ENCODE measurements at regions not wholly inside any gene's neighbourhood (a gene's known extent, or its start where the extent isn't known, plus 50 kb on each side); places are given as distances from the start of the nearest gene placed in this dataset.
A peak's percentile ranks its signal among the peaks of the same experiment; 100 is the strongest.

- H3K4me1 ChIP-seq (ENCODE audit: control insufficient read depth in 4 of 4, insufficient read depth in 4 of 4, low read length in 3 of 4) = peaks cover 0 to 16% (median 8%) of the 10 kb centered on the region in 4 donors
- no peak overlapping the region for H3K27ac ChIP-seq (ENCODE audit: low read depth in 1 of 2, low read length in 2 of 2)
- DNase-seq (ENCODE audit: low spot score) = no peak
- no peaks in the 10 kb centered on the region for H3K36me3 ChIP-seq (ENCODE audit: control insufficient read depth in 4 of 4, insufficient read depth in 3 of 4, low read depth in 1 of 4, low read length in 3 of 4)
- H3K4me3 ChIP-seq (ENCODE audit: low read depth in 1 of 3, low read length in 3 of 3) = no peak overlapping the region
- H3K9me3 ChIP-seq (ENCODE audit: control insufficient read depth in 4 of 4, low read length in 3 of 4) = peaks cover 0 to 1% (median 0%) of the 10 kb centered on the region in 4 donors
- TF ChIP-seq REST (IDR thresholded peaks at IDR 0.05) (no peak), MAX (IDR thresholded peaks at IDR 0.05) (no peak), FOXA2 (IDR thresholded peaks at IDR 0.05) (no peak)
- H3K27me3 ChIP-seq (ENCODE audit: control insufficient read depth in 4 of 4, insufficient read depth in 4 of 4, low read length in 3 of 4) = no peaks in the 10 kb centered on the region
- WGBS = 80% methylated on average over 7 of the region's 7 CpGs
- no peak overlapping the region for H3K9ac ChIP-seq (ENCODE audit: low read depth in 1 of 2, low read length in 2 of 2)
Observed at GRCh38 chr2:7795778-7796563, 878.8 kb downstream of the RNF144A start.

GRCh38 chr2:7800031-7800430 is 881.8 kb upstream of the ID2 start:
- Histone ChIP-seq H3K9me3 (ENCODE audit: control insufficient read depth in 4 of 4, low read length in 3 of 4) (peaks cover 3 to 7% (median 3%) of the 10 kb centered on the region in 4 donors), H3K9ac (ENCODE audit: low read depth in 1 of 2, low read length in 2 of 2) (no peak overlapping the region), H3K4me1 (ENCODE audit: control insufficient read depth in 4 of 4, insufficient read depth in 4 of 4, low read length in 3 of 4) (no peaks in the 10 kb centered on the region), H3K4me3 (ENCODE audit: low read depth in 1 of 3, low read length in 3 of 3) (no peak overlapping the region), H3K27ac (ENCODE audit: low read depth in 1 of 2, low read length in 2 of 2) (no peak overlapping the region), H3K27me3 (ENCODE audit: control insufficient read depth in 4 of 4, insufficient read depth in 4 of 4, low read length in 3 of 4) (no peaks in the 10 kb centered on the region), H3K36me3 (ENCODE audit: control insufficient read depth in 4 of 4, insufficient read depth in 3 of 4, low read depth in 1 of 4, low read length in 3 of 4) (no peaks in the 10 kb centered on the region)
- DNase-seq (ENCODE audit: low spot score) = no peak
- WGBS = 75% methylated on average over 2 of the region's 2 CpGs
- TF ChIP-seq NR2F2 (IDR thresholded peaks at IDR 0.05) = no peak
- no peak for TF ChIP-seq TAF1 (conservative IDR thresholded peaks at IDR 0.05)
- no peak for TF ChIP-seq HNF4G (IDR thresholded peaks at IDR 0.05)
- TF ChIP-seq ATF3 (IDR thresholded peaks at IDR 0.05) = no peak
- TF ChIP-seq RXRA (IDR thresholded peaks at IDR 0.05) = no peak
- TF ChIP-seq ZBTB33 (IDR thresholded peaks at IDR 0.05) = no peak
- no peak for TF ChIP-seq EGR1 (IDR thresholded peaks at IDR 0.05; ENCODE audit: low read depth in 2 of 2)
- no peak for TF ChIP-seq SP1 (IDR thresholded peaks at IDR 0.05)

- DNase-seq (ENCODE audit: low spot score) = no peak
- peak overlapping the region in 1 of 3 donors; percentile 26 for H3K4me3 ChIP-seq (ENCODE audit: low read depth in 1 of 3, low read length in 3 of 3)
- no peaks in the 10 kb centered on the region for H3K27me3 ChIP-seq (ENCODE audit: control insufficient read depth in 4 of 4, insufficient read depth in 4 of 4, low read length in 3 of 4)
- peaks cover 3 to 7% (median 3%) of the 10 kb centered on the region in 4 donors for H3K9me3 ChIP-seq (ENCODE audit: control insufficient read depth in 4 of 4, low read length in 3 of 4)
- no peak overlapping the region for H3K9ac ChIP-seq (ENCODE audit: low read depth in 1 of 2, low read length in 2 of 2)
- no peaks in the 10 kb centered on the region for H3K4me1 ChIP-seq (ENCODE audit: control insufficient read depth in 4 of 4, insufficient read depth in 4 of 4, low read length in 3 of 4)
- H3K36me3 ChIP-seq (ENCODE audit: control insufficient read depth in 4 of 4, insufficient read depth in 3 of 4, low read depth in 1 of 4, low read length in 3 of 4) = no peaks in the 10 kb centered on the region
- H3K27ac ChIP-seq (ENCODE audit: low read depth in 1 of 2, low read length in 2 of 2) = no peak overlapping the region
- TF ChIP-seq FOXA2 (IDR thresholded peaks at IDR 0.05) (no peak), RXRA (IDR thresholded peaks at IDR 0.05) (no peak), RAD21 (IDR thresholded peaks at IDR 0.05) (no peak), GABPA (IDR thresholded peaks at IDR 0.05 in 1 of 2, conservative IDR thresholded peaks at IDR 0.05 in 1 of 2) (no peak), FOXA1 (IDR thresholded peaks at IDR 0.05) (no peak), CTCF (IDR thresholded peaks at IDR 0.05; ENCODE audit: low read depth, low read length, missing input control) (no peak), REST (IDR thresholded peaks at IDR 0.05) (no peak), HNF4G (IDR thresholded peaks at IDR 0.05) (no peak), SP1 (IDR thresholded peaks at IDR 0.05) (no peak)
Observed at GRCh38 chr2:7801212-7801611, 880.6 kb upstream of the ID2 start.
